ENCODE measurements at regions not wholly inside any gene's neighbourhood (a gene's known extent, or its start where the extent isn't known, plus 50 kb on each side); places are given as distances from the start of the nearest gene placed in this dataset.

DNA sequence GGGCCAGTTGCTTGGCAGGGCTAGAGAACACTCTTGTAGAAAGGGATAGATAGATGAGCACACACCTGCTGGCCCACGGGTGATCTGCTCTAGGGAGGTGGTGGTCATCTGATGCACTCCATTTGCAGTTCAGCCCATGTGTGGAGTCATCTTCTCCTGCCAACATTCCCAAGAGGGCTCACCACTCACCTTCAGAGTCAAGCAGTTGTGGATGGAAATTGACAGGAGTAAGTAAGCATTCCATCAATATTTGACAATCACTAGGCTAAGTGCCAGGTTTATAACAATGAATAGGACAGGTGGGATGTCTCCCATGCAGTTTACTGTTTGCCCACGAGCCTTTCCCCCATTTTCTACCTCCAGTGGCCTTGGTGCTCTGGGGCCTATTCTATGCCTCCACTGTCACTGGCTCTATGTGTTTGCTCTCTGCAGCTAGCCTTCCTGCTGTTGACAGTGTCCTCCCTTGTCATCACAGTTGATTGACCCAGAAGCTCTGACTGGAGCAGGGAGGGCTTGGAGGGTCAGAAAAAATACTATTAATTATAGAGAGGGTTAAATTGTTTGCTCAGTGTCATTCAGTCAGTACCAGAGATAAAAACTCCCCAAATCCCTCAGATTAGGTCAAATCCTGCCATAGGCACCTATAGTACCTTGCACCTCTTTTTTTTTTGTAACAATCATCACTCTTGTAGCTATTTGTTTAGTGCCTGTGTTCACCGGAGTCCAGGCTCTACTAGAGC, 134.6 kb upstream of the PZP start:
- TF ChIP-seq, protein P1, sequence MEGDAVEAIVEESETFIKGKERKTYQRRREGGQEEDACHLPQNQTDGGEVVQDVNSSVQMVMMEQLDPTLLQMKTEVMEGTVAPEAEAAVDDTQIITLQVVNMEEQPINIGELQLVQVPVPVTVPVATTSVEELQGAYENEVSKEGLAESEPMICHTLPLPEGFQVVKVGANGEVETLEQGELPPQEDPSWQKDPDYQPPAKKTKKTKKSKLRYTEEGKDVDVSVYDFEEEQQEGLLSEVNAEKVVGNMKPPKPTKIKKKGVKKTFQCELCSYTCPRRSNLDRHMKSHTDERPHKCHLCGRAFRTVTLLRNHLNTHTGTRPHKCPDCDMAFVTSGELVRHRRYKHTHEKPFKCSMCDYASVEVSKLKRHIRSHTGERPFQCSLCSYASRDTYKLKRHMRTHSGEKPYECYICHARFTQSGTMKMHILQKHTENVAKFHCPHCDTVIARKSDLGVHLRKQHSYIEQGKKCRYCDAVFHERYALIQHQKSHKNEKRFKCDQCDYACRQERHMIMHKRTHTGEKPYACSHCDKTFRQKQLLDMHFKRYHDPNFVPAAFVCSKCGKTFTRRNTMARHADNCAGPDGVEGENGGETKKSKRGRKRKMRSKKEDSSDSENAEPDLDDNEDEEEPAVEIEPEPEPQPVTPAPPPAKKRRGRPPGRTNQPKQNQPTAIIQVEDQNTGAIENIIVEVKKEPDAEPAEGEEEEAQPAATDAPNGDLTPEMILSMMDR (IDR thresholded peaks at IDR 0.05; ENCODE audit: insufficient read depth, low read length): no peak
- no peak for TF ChIP-seq GABPA (IDR thresholded peaks at IDR 0.05; ENCODE audit: low read depth)

Measured in HL-60 (cell line).